H9 (cell line): ENCODE measurements at regions not wholly inside any gene's neighbourhood (a gene's known extent, or its start where the extent isn't known, plus 50 kb on each side); places are given as distances from the start of the nearest gene placed in this dataset.

Experiments
- DNase-seq: peaks from one replicate; pipeline ENCODE4 v3.0.0-alpha.2; 2017
- H2AFZ ChIP-seq: one replicate; pipeline ENCODE4 v1.6.1; 2013; ENCODE audit warnings: mild to moderate bottlenecking, low read length, control low read depth, moderate library complexity
- H2AK5ac ChIP-seq: 2 replicates; pipeline ENCODE4 v1.6.1; 2013; ENCODE audit warnings: low read length, control low read depth, mixed read lengths; ENCODE audit not compliant: insufficient read length
- H2BK120ac ChIP-seq: one replicate; pipeline ENCODE4 v1.6.1; 2013; ENCODE audit warnings: low read depth, mild to moderate bottlenecking, low read length, control low read depth, inconsistent platforms; ENCODE audit not compliant: poor library complexity, severe bottlenecking
- H2BK12ac ChIP-seq: 2 replicates; pipeline ENCODE4 v1.6.1; 2013; ENCODE audit warnings: low read length, control low read depth, mixed read lengths, low read depth; ENCODE audit not compliant: insufficient read length
- H2BK15ac ChIP-seq: 2 replicates; pipeline ENCODE4 v1.6.1; 2013; ENCODE audit warnings: low read depth, low read length, control low read depth
- H2BK20ac ChIP-seq: one replicate; pipeline ENCODE4 v1.6.1; 2013; ENCODE audit warnings: low read depth, mild to moderate bottlenecking, low read length, control low read depth, inconsistent platforms; ENCODE audit not compliant: poor library complexity, severe bottlenecking
- H2BK5ac ChIP-seq: 2 replicates; pipeline ENCODE4 v1.6.1; 2013; ENCODE audit warnings: low read length, control low read depth, mixed read lengths; ENCODE audit not compliant: insufficient read length
- H3K14ac ChIP-seq: 2 replicates; pipeline ENCODE4 v1.6.1; 2013; ENCODE audit warnings: low read length, control low read depth; ENCODE audit not compliant: insufficient read depth
- H3K18ac ChIP-seq: 2 replicates; pipeline ENCODE4 v1.6.1; 2013; ENCODE audit warnings: low read depth, mild to moderate bottlenecking, mixed read lengths, low read length, control low read depth; ENCODE audit not compliant: insufficient read length
- H3K23ac ChIP-seq: 2 replicates; pipeline ENCODE4 v1.6.1; 2013; ENCODE audit warnings: low read length, control low read depth, mixed read lengths, low read depth; ENCODE audit not compliant: insufficient read length
- H3K23me2 ChIP-seq: 2 replicates; pipeline ENCODE4 v1.6.1; 2013; ENCODE audit warnings: low read depth, mild to moderate bottlenecking, mixed read lengths, low read length, control low read depth; ENCODE audit not compliant: insufficient read length, poor library complexity, severe bottlenecking
- H3K27ac ChIP-seq: 2 replicates; pipeline ENCODE4 v1.5.1; 2013; ENCODE audit warnings: low read length, control low read depth, mixed read lengths, low read depth; ENCODE audit not compliant: insufficient read length
- H3K27me3 ChIP-seq: 2 replicates; pipeline ENCODE4 v1.6.1; 2013; ENCODE audit warnings: low read length, control low read depth, inconsistent platforms; ENCODE audit not compliant: insufficient read depth
- H3K4ac ChIP-seq: 2 replicates; pipeline ENCODE4 v1.6.1; 2013; ENCODE audit warnings: low read depth, mild to moderate bottlenecking, control low read depth, inconsistent platforms, low read length, moderate library complexity
- H3K4me1 ChIP-seq: 2 replicates; pipeline ENCODE4 v1.6.1; 2013; ENCODE audit warnings: low read length, control low read depth, inconsistent platforms; ENCODE audit not compliant: insufficient read depth
- H3K4me2 ChIP-seq: 2 replicates; pipeline ENCODE4 v1.6.1; 2013; ENCODE audit warnings: low read length, control low read depth, mixed read lengths; ENCODE audit not compliant: insufficient read length, insufficient read depth
- H3K56ac ChIP-seq: 2 replicates; pipeline ENCODE4 v1.6.1; 2013; ENCODE audit warnings: low read depth, mild to moderate bottlenecking, mixed read lengths, low read length, control low read depth; ENCODE audit not compliant: insufficient read length
- H3K79me1 ChIP-seq: 2 replicates; pipeline ENCODE4 v1.6.1; 2013; ENCODE audit warnings: low read depth, mild to moderate bottlenecking, moderate library complexity, low read length, control low read depth, inconsistent platforms; ENCODE audit not compliant: insufficient read depth, poor library complexity, severe bottlenecking
- H3K79me2 ChIP-seq: 2 replicates; pipeline ENCODE4 v1.6.1; 2013; ENCODE audit warnings: low read length, control low read depth, inconsistent platforms; ENCODE audit not compliant: insufficient read depth
- H3K9ac ChIP-seq: 2 replicates; pipeline ENCODE4 v1.6.1; 2013; ENCODE audit warnings: low read length, control low read depth, mixed read lengths; ENCODE audit not compliant: insufficient read length; ENCODE audit errors: extremely low read depth
- H3K9me3 ChIP-seq: one replicate; pipeline ENCODE4 v1.6.1; 2013; ENCODE audit warnings: low read depth, low read length, inconsistent platforms; ENCODE audit not compliant: control insufficient read depth
- H3T11ph ChIP-seq: one replicate; pipeline ENCODE4 v1.6.1; 2013; ENCODE audit warnings: mild to moderate bottlenecking, low read length, control low read depth, inconsistent platforms
- H4K20me1 ChIP-seq: one replicate; pipeline ENCODE4 v1.6.1; 2013; ENCODE audit not compliant: control insufficient read depth, insufficient read length, insufficient read depth
- H4K5ac ChIP-seq: 2 replicates; pipeline ENCODE4 v1.6.1; 2013; ENCODE audit warnings: low read depth, mild to moderate bottlenecking, mixed read lengths, low read length, control low read depth; ENCODE audit not compliant: insufficient read length
- H4K8ac ChIP-seq: replicated peaks from 2 replicates; pipeline ENCODE4 v1.6.1; 2013; ENCODE audit warnings: low read length, control low read depth, mixed read lengths, low read depth; ENCODE audit not compliant: insufficient read length
- H4K91ac ChIP-seq: 2 replicates; pipeline ENCODE4 v1.6.1; 2013; ENCODE audit warnings: low read depth, mild to moderate bottlenecking, moderate library complexity, mixed read lengths, low read length, control low read depth; ENCODE audit not compliant: insufficient read length
- H3K27ac Mint-ChIP-seq, 3 experiments: 2 replicates in 2 of 3; 3 replicates in 1 of 3; pipeline ENCODE4 v1.8.0; 2020 to 2021; ENCODE audit warnings: mixed read lengths in 3 of 3, mild to moderate bottlenecking in 1 of 3, moderate library complexity in 1 of 3
- H3K27me3 Mint-ChIP-seq: 2 replicates; pipeline ENCODE4 v1.8.0; 2021; ENCODE audit warnings: low read depth, mild to moderate bottlenecking, moderate library complexity, mixed read lengths
- H3K36me3 Mint-ChIP-seq, 3 experiments: 2 replicates in 2 of 3; 3 replicates in 1 of 3; pipeline ENCODE4 v1.8.0; 2020 to 2021; ENCODE audit warnings: low read depth in 3 of 3, mixed read lengths in 3 of 3; ENCODE audit not compliant: insufficient read depth in 1 of 3
- H3K4me1 Mint-ChIP-seq, 2 experiments: 2 replicates each; pipeline ENCODE4 v1.8.0; 2020; ENCODE audit warnings: mixed read lengths in 2 of 2
- H3K4me3 Mint-ChIP-seq, 2 experiments: 2 replicates in 1 of 2; 3 replicates in 1 of 2; pipeline ENCODE4 v1.8.0; 2020 to 2021; ENCODE audit warnings: mild to moderate bottlenecking in 2 of 2, mixed read lengths in 2 of 2, moderate library complexity in 1 of 2
- H3K9me3 Mint-ChIP-seq, 2 experiments: 2 replicates in 1 of 2; 3 replicates in 1 of 2; pipeline ENCODE4 v1.8.0; 2020; ENCODE audit warnings: mild to moderate bottlenecking in 2 of 2, mixed read lengths in 2 of 2, moderate library complexity in 1 of 2
- CTCF ChIP-seq: fragments of 200-600 bp; sonication (generic); conservative IDR thresholded peaks from 3 replicates; pipeline ENCODE4 v1.8.0; 2021; ENCODE audit warnings: antibody characterized with exemption, mild to moderate bottlenecking
- WGBS: extraction: QIAGEN DNeasy Blood & Tissue Kit; methylation state at CpG from one replicate; pipeline ENCODE4 v1.1.7; 2013; ENCODE audit warnings: missing lambda C conversion rate, low lambda C conversion rate, mixed read lengths; ENCODE audit not compliant: insufficient read length; ENCODE audit errors: extremely low coverage; 5-methylcytosine and 5-hydroxymethylcytosine counted together

GRCh38 chr11:122435540-122436187 is 219.9 kb upstream of the UBASH3B start:
- no peak overlapping the region for H2BK20ac ChIP-seq
- no peak overlapping the region for H2BK120ac ChIP-seq
- H3T11ph ChIP-seq, result no peak overlapping the region
- no peak for TF ChIP-seq CTCF
- no peak overlapping the region for H3K4ac ChIP-seq
- H2BK5ac ChIP-seq, result no peak overlapping the region
- Mint-ChIP-seq H3K9me3 (no peaks in the 10 kb centered on the region), H3K36me3 (no peaks in the 10 kb centered on the region), H3K4me3 (no peak overlapping the region), H3K27me3 (peaks cover 3% of the 10 kb centered on the region; the same call in 1 of the 2 replicates), H3K4me1 (peaks cover 32 to 38% of the 10 kb centered on the region in 2 experiments), H3K27ac (no peak overlapping the region)
- peaks cover 5% of the 10 kb centered on the region for H3K23me2 ChIP-seq
- H4K8ac ChIP-seq, result no peak overlapping the region
- H2AFZ ChIP-seq, result no peak overlapping the region
- no peak overlapping the region for H3K9ac ChIP-seq
- H3K27ac ChIP-seq, result no peak overlapping the region
- DNase-seq, result no peak
- no peaks in the 10 kb centered on the region for H3K79me2 ChIP-seq
- H3K4me2 ChIP-seq, result no peak overlapping the region
- H4K20me1 ChIP-seq, result no peaks in the 10 kb centered on the region
- H3K56ac ChIP-seq, result no peak overlapping the region
- H2BK15ac ChIP-seq, result no peak overlapping the region
- H4K91ac ChIP-seq, result no peak overlapping the region
- peaks cover 7% of the 10 kb centered on the region for H3K4me1 ChIP-seq
- WGBS, result no CpG with 5 or more reads among the region's 7 CpGs
- H3K27me3 ChIP-seq, result no peaks in the 10 kb centered on the region
- H3K14ac ChIP-seq, result no peak overlapping the region
- H2AK5ac ChIP-seq, result no peak overlapping the region
- no peak overlapping the region for H3K18ac ChIP-seq
- H4K5ac ChIP-seq, result no peak overlapping the region
- no peak overlapping the region for H2BK12ac ChIP-seq
- no peaks in the 10 kb centered on the region for H3K79me1 ChIP-seq
- H3K23ac ChIP-seq, result no peak overlapping the region
- no peaks in the 10 kb centered on the region for H3K9me3 ChIP-seq
